OCI-LY1 (cell line): ENCODE measurements at regions not wholly inside any gene's neighbourhood (a gene's known extent, or its start where the extent isn't known, plus 50 kb on each side); places are given as distances from the start of the nearest gene placed in this dataset.

Experiments used
- CTCF ChIP-seq: fragments of 200-600 bp; sonication (generic), shearing (Covaris generic); IDR thresholded peaks from 2 replicates; pipeline ENCODE4 v1.5.1; 2017; ENCODE audit warnings: mild to moderate bottlenecking, antibody characterized with exemption, low read length, moderate library complexity, mixed read lengths
- EZH2 ChIP-seq: fragments of 200-600 bp; sonication (generic), shearing (Covaris generic); IDR thresholded peaks from 2 replicates; pipeline ENCODE4 v1.8.0; 2017; ENCODE audit warnings: borderline replicate concordance, mixed run types, mild to moderate bottlenecking, antibody characterized with exemption, low read length, moderate library complexity, mixed read lengths

GRCh38 chr5:68126886-68127285 lies 88.7 kb upstream of the PIK3R1 start:
- no peak for TF ChIP-seq CTCF
- no peak for TF ChIP-seq EZH2
